Esophagus muscularis mucosa (tissue), 4 donors: ENCODE measurements at regions not wholly inside any gene's neighbourhood (a gene's known extent, or its start where the extent isn't known, plus 50 kb on each side); places are given as distances from the start of the nearest gene placed in this dataset.

Experiments used
- DNase-seq: peaks from one replicate; pipeline ENCODE4 v3.0.0-alpha.2; 2017; ENCODE audit errors: extremely low spot score
- H3K27ac ChIP-seq, 4 donors: fragments of 200-600 bp; sonication (generic); replicated peaks in 1 of 4; 1 replicate in 3 of 4; 2 replicates in 1 of 4; pipeline ENCODE4 v1.5.1; 2016 to 2019; ENCODE audit warnings: mild to moderate bottlenecking in 1 of 4
- H3K27me3 ChIP-seq, 4 donors: fragments of 200-600 bp; sonication (generic); one replicate each; pipeline versions ENCODE4 v1.5.1 to v1.6.0; 2016 to 2019
- H3K36me3 ChIP-seq, 4 donors: fragments of 200-600 bp; sonication (generic); one replicate each; pipeline ENCODE4 v1.5.1; 2016 to 2019
- H3K4me1 ChIP-seq, 4 donors: fragments of 200-600 bp; sonication (generic); one replicate each; pipeline ENCODE4 v1.5.1; 2016 to 2019
- H3K4me3 ChIP-seq, 4 donors: fragments of 200-600 bp; sonication (generic); 1 replicate in 2 of 4; 2 replicates in 2 of 4; pipeline ENCODE4 v1.5.1; 2016 to 2019; ENCODE audit warnings: mild to moderate bottlenecking in 4 of 4, moderate library complexity in 1 of 4
- H3K9me3 ChIP-seq, 4 donors: fragments of 200-600 bp; sonication (generic); 1 replicate in 3 of 4; 2 replicates in 1 of 4; pipeline ENCODE4 v1.5.1; 2016 to 2019
- EP300 ChIP-seq: sonication (generic); formaldehyde crosslinking; IDR thresholded peaks from one replicate; pipeline ENCODE4 v1.6.1; 2017; ENCODE audit warnings: antibody characterized with exemption
- POLR2A ChIP-seq: fragments of 450-650 bp; IDR thresholded peaks from one replicate; pipeline ENCODE4 v1.6.1; 2017; ENCODE audit warnings: antibody characterized with exemption, moderate library complexity, mild to moderate bottlenecking, low read depth
- POLR2AphosphoS5 ChIP-seq, 2 donors: sonication (generic); formaldehyde crosslinking; IDR thresholded peaks; one replicate each; pipeline ENCODE4 v1.6.1; 2017; ENCODE audit warnings: antibody characterized with exemption in 2 of 2
- WGBS: methylation state at CpG from one replicate; pipeline ENCODE4 v1.1.5; 2018; 5-methylcytosine and 5-hydroxymethylcytosine counted together
- intact Hi-C: fragments of 100-400 bp; cut with DNase I; formaldehyde crosslinking; loops from one replicate; pipeline ENCODE4 v1.15.1; 2023
- TF ChIP-seq, protein P1 (sequence below), 3 experiments: fragments of 200-600 bp in 2 of 3; fragments of 450-650 bp in 1 of 3; sonication (generic) in 2 of 3; IDR thresholded peaks; one replicate each; pipeline ENCODE4 v1.5.1; 2017 to 2019; ENCODE audit warnings: antibody characterized with exemption in 3 of 3, mild to moderate bottlenecking in 2 of 3, moderate library complexity in 1 of 3

DNA sequence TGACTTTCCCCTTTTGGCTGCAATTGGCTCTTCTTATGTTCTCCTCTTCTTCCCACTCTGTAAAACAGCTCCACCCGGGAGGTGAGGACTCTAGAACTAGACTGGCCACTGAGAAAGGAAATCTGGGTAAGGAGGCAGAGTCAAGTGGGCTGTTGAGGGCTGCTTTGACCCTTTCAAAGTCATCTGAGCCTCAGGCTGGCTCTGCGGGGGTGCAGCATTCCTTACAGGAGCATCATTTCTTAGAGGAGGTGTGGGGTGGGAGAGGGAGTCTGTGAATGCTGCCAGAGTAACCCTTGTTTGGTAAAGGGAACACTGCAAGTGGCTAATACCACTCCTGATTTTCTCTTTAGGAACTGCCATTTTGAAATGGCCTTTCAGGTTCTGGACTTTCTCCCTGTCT is 377.7 kb upstream of the SMARCA2 start:
- Histone ChIP-seq H3K36me3 (no peaks in the 10 kb centered on the region), H3K9me3 (no peaks in the 10 kb centered on the region), H3K27me3 (no peaks in the 10 kb centered on the region), H3K27ac (no peak overlapping the region), H3K4me1 (no peaks in the 10 kb centered on the region), H3K4me3 (no peak overlapping the region)
- DNase-seq, result no peak
- 57% methylated on average over 2 of the region's 2 CpGs for WGBS
- TF ChIP-seq POLR2A, result no peak
- no peak for TF ChIP-seq POLR2AphosphoS5 (IDR thresholded peaks at IDR 0.05)
- TF ChIP-seq, protein P1, sequence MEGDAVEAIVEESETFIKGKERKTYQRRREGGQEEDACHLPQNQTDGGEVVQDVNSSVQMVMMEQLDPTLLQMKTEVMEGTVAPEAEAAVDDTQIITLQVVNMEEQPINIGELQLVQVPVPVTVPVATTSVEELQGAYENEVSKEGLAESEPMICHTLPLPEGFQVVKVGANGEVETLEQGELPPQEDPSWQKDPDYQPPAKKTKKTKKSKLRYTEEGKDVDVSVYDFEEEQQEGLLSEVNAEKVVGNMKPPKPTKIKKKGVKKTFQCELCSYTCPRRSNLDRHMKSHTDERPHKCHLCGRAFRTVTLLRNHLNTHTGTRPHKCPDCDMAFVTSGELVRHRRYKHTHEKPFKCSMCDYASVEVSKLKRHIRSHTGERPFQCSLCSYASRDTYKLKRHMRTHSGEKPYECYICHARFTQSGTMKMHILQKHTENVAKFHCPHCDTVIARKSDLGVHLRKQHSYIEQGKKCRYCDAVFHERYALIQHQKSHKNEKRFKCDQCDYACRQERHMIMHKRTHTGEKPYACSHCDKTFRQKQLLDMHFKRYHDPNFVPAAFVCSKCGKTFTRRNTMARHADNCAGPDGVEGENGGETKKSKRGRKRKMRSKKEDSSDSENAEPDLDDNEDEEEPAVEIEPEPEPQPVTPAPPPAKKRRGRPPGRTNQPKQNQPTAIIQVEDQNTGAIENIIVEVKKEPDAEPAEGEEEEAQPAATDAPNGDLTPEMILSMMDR (IDR thresholded peaks at IDR 0.05), result no peak
- no peak for TF ChIP-seq EP300
- intact Hi-C loops, result no loop called here

DNA sequence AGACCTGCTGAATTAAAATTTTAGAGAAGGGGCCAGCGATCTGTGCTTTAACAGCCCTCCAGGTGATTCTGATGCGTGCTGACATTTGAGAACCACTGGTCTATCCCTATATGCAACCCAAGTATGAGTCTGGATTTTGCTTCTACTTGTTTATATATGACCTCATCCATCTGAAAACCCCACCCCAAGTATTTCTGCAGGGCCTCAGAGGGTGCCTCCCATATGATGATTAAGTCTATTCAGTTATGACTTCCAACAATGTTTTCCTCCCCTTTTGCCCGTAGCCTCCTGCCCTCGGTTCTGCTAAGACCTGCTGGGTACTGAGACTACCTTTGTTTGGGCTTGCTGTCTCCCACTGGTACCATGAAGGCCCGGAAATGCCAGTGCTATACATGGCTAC is 376.0 kb upstream of the SMARCA2 start:
- intact Hi-C loops, result no loop called here
- H3K4me3 ChIP-seq, result no peak overlapping the region
- H3K36me3 ChIP-seq, result no peaks in the 10 kb centered on the region
- H3K27ac ChIP-seq, result no peak overlapping the region
- no peaks in the 10 kb centered on the region for H3K27me3 ChIP-seq
- H3K9me3 ChIP-seq, result no peaks in the 10 kb centered on the region
- no peaks in the 10 kb centered on the region for H3K4me1 ChIP-seq
- TF ChIP-seq, protein P1 (IDR thresholded peaks at IDR 0.05), result no peak
- no peak for TF ChIP-seq EP300
- no peak for TF ChIP-seq POLR2AphosphoS5 (IDR thresholded peaks at IDR 0.05)
- WGBS, result 78% methylated on average over 5 of the region's 5 CpGs
- DNase-seq, result no peak

DNA sequence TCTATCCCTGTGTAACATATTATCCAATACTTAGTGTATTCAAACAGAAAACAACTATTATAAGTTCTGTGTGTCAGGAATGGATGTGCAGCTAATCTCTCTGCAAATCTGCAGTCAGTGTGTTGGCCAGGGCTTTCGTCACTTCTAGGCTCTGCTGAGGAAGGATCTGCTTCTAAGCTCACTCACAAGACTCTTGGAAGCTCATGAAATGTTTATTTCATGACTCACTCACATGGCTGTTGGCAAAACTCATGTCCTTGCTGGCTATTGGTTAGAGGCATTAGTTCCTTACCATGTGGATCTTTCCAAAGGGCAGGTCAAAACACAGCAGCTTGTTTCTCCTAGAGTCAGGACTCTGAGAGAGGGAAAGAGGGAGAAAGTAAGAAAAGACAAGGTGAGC is 367.4 kb upstream of the SMARCA2 start:
- 55% methylated on average over 1 of the region's 1 CpG for WGBS
- no peak overlapping the region for H3K4me3 ChIP-seq
- no peaks in the 10 kb centered on the region for H3K4me1 ChIP-seq
- intact Hi-C loops, result no loop called here
- no peaks in the 10 kb centered on the region for H3K9me3 ChIP-seq
- no peak for DNase-seq
- TF ChIP-seq, protein P1 (IDR thresholded peaks at IDR 0.05), result no peak
- TF ChIP-seq POLR2A (no peak), EP300 (no peak)
- H3K27me3 ChIP-seq, result no peaks in the 10 kb centered on the region
- no peak overlapping the region for H3K27ac ChIP-seq
- H3K36me3 ChIP-seq, result no peaks in the 10 kb centered on the region

DNA sequence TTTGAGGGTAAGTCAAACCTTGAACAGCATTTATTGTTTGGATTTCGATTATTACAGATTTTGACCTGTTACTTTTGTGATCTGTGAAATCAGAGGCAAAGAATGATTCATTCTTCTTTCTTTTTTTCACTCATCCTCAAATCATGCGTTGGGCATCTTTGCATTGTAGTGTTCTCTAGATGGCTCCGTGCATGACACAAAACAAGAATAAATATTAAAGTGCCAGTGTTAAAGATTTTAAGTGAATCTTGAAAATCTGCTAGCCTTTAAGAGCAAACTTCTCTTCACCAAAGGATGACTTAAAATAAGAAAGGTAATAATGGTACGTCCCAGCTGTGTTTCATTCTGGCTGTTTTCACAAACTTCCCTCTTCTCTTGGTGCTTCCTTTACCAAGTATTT is 361.9 kb upstream of the SMARCA2 start:
- Histone ChIP-seq H3K27ac (no peak overlapping the region), H3K4me3 (no peak overlapping the region), H3K9me3 (no peaks in the 10 kb centered on the region), H3K36me3 (no peaks in the 10 kb centered on the region), H3K4me1 (no peaks in the 10 kb centered on the region), H3K27me3 (no peaks in the 10 kb centered on the region)
- 64% methylated on average over 4 of the region's 4 CpGs for WGBS
- TF ChIP-seq POLR2A, result no peak
- TF ChIP-seq, protein P1 (IDR thresholded peaks at IDR 0.05), result no peak
- no peak for TF ChIP-seq POLR2AphosphoS5 (IDR thresholded peaks at IDR 0.05)
- no peak for TF ChIP-seq EP300
- intact Hi-C loops, result no loop called here
- no peak for DNase-seq

DNA sequence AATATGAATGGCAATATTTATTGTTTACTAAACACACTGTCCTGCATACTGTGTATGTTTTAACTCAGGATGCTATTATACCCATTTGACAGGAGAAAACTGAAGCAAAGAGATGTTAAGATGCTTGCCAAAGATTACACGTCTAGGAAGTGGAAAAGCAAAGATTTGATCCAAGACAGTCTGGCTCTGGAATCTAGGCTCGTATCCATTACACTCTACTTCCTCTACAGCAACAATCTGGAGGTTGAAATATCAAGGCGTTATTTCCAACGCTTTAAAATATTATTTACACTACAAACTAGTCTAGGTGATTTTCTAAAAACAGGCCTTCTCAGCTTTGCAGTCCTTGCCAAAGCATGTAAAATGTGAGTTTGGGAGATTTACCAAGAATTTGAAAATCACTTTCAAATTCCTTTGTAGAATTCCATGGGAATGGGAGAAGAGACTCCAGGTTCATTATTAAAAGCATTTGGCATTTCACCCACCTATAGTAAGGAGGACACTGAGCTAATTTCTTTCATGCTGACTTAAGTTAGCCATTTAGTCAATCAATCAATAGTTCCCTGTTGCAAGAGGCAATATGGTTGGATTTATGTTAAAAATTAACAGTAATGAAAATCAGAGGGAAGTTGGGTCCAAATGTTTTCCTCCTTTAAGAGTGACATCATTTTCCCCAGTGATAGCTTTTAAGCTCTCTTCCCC is 356.3 kb upstream of the SMARCA2 start:
- intact Hi-C loops, result no loop called here
- no peak for DNase-seq
- H3K36me3 ChIP-seq, result no peaks in the 10 kb centered on the region
- no peaks in the 10 kb centered on the region for H3K4me1 ChIP-seq
- WGBS, result 39% methylated on average over 4 of the region's 4 CpGs
- no peaks in the 10 kb centered on the region for H3K9me3 ChIP-seq
- no peak overlapping the region for H3K27ac ChIP-seq
- TF ChIP-seq EP300, result no peak
- no peak for TF ChIP-seq POLR2AphosphoS5 (IDR thresholded peaks at IDR 0.05)
- no peak for TF ChIP-seq POLR2A
- TF ChIP-seq, protein P1 (IDR thresholded peaks at IDR 0.05), result no peak
- no peak overlapping the region for H3K4me3 ChIP-seq
- no peaks in the 10 kb centered on the region for H3K27me3 ChIP-seq
